Activated naive CD8-positive, alpha-beta T cell treated with anti-CD3 and anti-CD28 coated beads, Interleukin-2, amount 10 ng/mL, durations not matched to agents 7 days and 5 days (primary cell): ENCODE measurements at regions not wholly inside any gene's neighbourhood (a gene's known extent, or its start where the extent isn't known, plus 50 kb on each side); places are given as distances from the start of the nearest gene placed in this dataset.
"Not testable (repeated sequence)": the region's sequence is repeated elsewhere in the genome, so short reads cannot be mapped to it uniquely, and the experiment has no call there.

Source experiments
- ATAC-seq: fragments of 150-1000 bp; cut with Tn5 transposase; one replicate; pipeline ENCODE4 v1.10.0; 2021; ENCODE audit warnings: low read depth, moderate library complexity
- POLR2A ChIA-PET: fragments of 350-600 bp; sonication (Branson Sonifier 250); formaldehyde crosslinking; loops from one replicate; lab custom pipeline; 2021; ENCODE audit warnings: antibody characterized with exemption; lab: Charles Lee
- DNase-seq: peaks from one replicate; pipeline ENCODE4 v3.0.0; 2021
- H3K27ac Mint-ChIP-seq: one replicate; pipeline ENCODE4 v1.8.0; 2022; ENCODE audit warnings: mild to moderate bottlenecking, mixed read lengths
- H3K27me3 Mint-ChIP-seq: one replicate; pipeline ENCODE4 v1.8.0; 2022; ENCODE audit warnings: mild to moderate bottlenecking, moderate library complexity, mixed read lengths
- H3K36me3 Mint-ChIP-seq: one replicate; pipeline ENCODE4 v1.8.0; 2021; ENCODE audit warnings: mild to moderate bottlenecking, mixed read lengths
- H3K4me1 Mint-ChIP-seq: one replicate; pipeline ENCODE4 v1.8.0; 2021; ENCODE audit warnings: mixed read lengths
- H3K4me3 Mint-ChIP-seq: one replicate; pipeline ENCODE4 v1.8.0; 2022; ENCODE audit warnings: mild to moderate bottlenecking, moderate library complexity, mixed read lengths
- H3K9me3 Mint-ChIP-seq: one replicate; pipeline ENCODE4 v1.8.0; 2021; ENCODE audit warnings: mixed read lengths

GRCh38 chr11:8763070-8763685 is 80.6 kb downstream of the RPL27A start:
- H3K4me3 Mint-ChIP-seq: no peak overlapping the region
- no peaks in the 10 kb centered on the region for H3K9me3 Mint-ChIP-seq
- no peak for DNase-seq
- no peaks in the 10 kb centered on the region for H3K4me1 Mint-ChIP-seq
- POLR2A ChIA-PET: no interaction called here
- no peaks in the 10 kb centered on the region for H3K36me3 Mint-ChIP-seq
- peaks cover 2% of the 10 kb centered on the region for H3K27me3 Mint-ChIP-seq
- H3K27ac Mint-ChIP-seq: no peak overlapping the region
- no peak for ATAC-seq

GRCh38 chr11:8765294-8765693 is 82.7 kb downstream of the RPL27A start:
- Mint-ChIP-seq H3K9me3 (no peaks in the 10 kb centered on the region), H3K4me1 (no peaks in the 10 kb centered on the region)

GRCh38 chr11:8766043-8766987 is 83.7 kb downstream of the RPL27A start:
- Mint-ChIP-seq H3K9me3 (no peaks in the 10 kb centered on the region), H3K27ac (no peak overlapping the region), H3K36me3 (no peaks in the 10 kb centered on the region), H3K27me3 (peaks cover 3% of the 10 kb centered on the region), H3K4me1 (no peaks in the 10 kb centered on the region), H3K4me3 (no peak overlapping the region)
- DNase-seq (no peak), ATAC-seq (no peak)
- POLR2A ChIA-PET: no interaction called here

More at GRCh38 chr11:8765294-8765693, 82.7 kb downstream of the RPL27A start:
- DNase-seq (no peak), ATAC-seq (no peak)
- Mint-ChIP-seq H3K27me3 (peaks cover 3% of the 10 kb centered on the region), H3K4me3 (no peak overlapping the region), H3K36me3 (no peaks in the 10 kb centered on the region), H3K27ac (no peak overlapping the region)
- POLR2A ChIA-PET: no interaction called here

GRCh38 chr11:8766988-8767374 is 84.4 kb downstream of the RPL27A start:
- POLR2A ChIA-PET: no interaction called here
- Mint-ChIP-seq H3K27me3 (peaks cover 3% of the 10 kb centered on the region), H3K27ac (no peak overlapping the region), H3K4me1 (no peaks in the 10 kb centered on the region), H3K4me3 (no peak overlapping the region), H3K9me3 (no peaks in the 10 kb centered on the region), H3K36me3 (no peaks in the 10 kb centered on the region)
- no peak for ATAC-seq
- DNase-seq: no peak

- H3K9me3 Mint-ChIP-seq: no peaks in the 10 kb centered on the region
- H3K27me3 Mint-ChIP-seq: peaks cover 3% of the 10 kb centered on the region
- H3K4me3 Mint-ChIP-seq: no peak overlapping the region
- H3K36me3 Mint-ChIP-seq: no peaks in the 10 kb centered on the region
- POLR2A ChIA-PET: no interaction called here
- no peaks in the 10 kb centered on the region for H3K4me1 Mint-ChIP-seq
- ATAC-seq (no peak), DNase-seq (no peak)
- no peak overlapping the region for H3K27ac Mint-ChIP-seq
Measured at GRCh38 chr11:8767466-8768142, 85.0 kb downstream of the RPL27A start.

GRCh38 chr11:8768625-8769333 is 86.2 kb downstream of the RPL27A start:
- no peak for DNase-seq
- no peak for ATAC-seq
- H3K27me3 Mint-ChIP-seq: peaks cover 3% of the 10 kb centered on the region
- no peaks in the 10 kb centered on the region for H3K4me1 Mint-ChIP-seq
- H3K4me3 Mint-ChIP-seq: no peak overlapping the region
- no peaks in the 10 kb centered on the region for H3K36me3 Mint-ChIP-seq
- POLR2A ChIA-PET: interaction anchor here (0.5 kb wide), 1 partner anchor 88 kb away, joined by 3 read pairs; no protein-coding TSS in a partner anchor
- no peak overlapping the region for H3K27ac Mint-ChIP-seq
- H3K9me3 Mint-ChIP-seq: no peaks in the 10 kb centered on the region

GRCh38 chr11:8772571-8773519 is 90.3 kb downstream of the RPL27A start:
- no peak for ATAC-seq
- Mint-ChIP-seq H3K36me3 (no peaks in the 10 kb centered on the region), H3K4me3 (no peak overlapping the region), H3K9me3 (no peaks in the 10 kb centered on the region), H3K27me3 (peaks cover 2% of the 10 kb centered on the region), H3K4me1 (peaks cover 3% of the 10 kb centered on the region), H3K27ac (no peak overlapping the region)
- POLR2A ChIA-PET: no interaction called here
- DNase-seq: no peak

- Mint-ChIP-seq H3K4me1 (peaks cover 3% of the 10 kb centered on the region), H3K9me3 (no peaks in the 10 kb centered on the region), H3K4me3 (no peak overlapping the region), H3K27ac (no peak overlapping the region), H3K36me3 (no peaks in the 10 kb centered on the region), H3K27me3 (no peaks in the 10 kb centered on the region)
- ATAC-seq (no peak), DNase-seq (no peak)
- POLR2A ChIA-PET: no interaction called here
Measured at GRCh38 chr11:8773916-8774539, 91.4 kb downstream of the RPL27A start.

- H3K27me3 Mint-ChIP-seq, H3K9me3 Mint-ChIP-seq, ATAC-seq, POLR2A ChIA-PET, H3K4me1 Mint-ChIP-seq, DNase-seq, H3K36me3 Mint-ChIP-seq, H3K27ac Mint-ChIP-seq, H3K4me3 Mint-ChIP-seq: not testable (repeated sequence)
Measured at GRCh38 chr11:8774916-8775315, 92.3 kb downstream of the RPL27A start.

- H3K27ac Mint-ChIP-seq: no peak overlapping the region
- peaks cover 3% of the 10 kb centered on the region for H3K27me3 Mint-ChIP-seq
- POLR2A ChIA-PET: no interaction called here
- H3K4me1 Mint-ChIP-seq: peaks cover 3% of the 10 kb centered on the region
- ATAC-seq: no peak
- H3K36me3 Mint-ChIP-seq: no peaks in the 10 kb centered on the region
- H3K9me3 Mint-ChIP-seq: no peaks in the 10 kb centered on the region
- no peak for DNase-seq
- no peak overlapping the region for H3K4me3 Mint-ChIP-seq
Measured at GRCh38 chr11:8775332-8775731, 92.7 kb downstream of the RPL27A start.

GRCh38 chr11:8775734-8776133 is 93.1 kb downstream of the RPL27A start:
- ATAC-seq: no peak
- H3K4me3 Mint-ChIP-seq: no peak overlapping the region
- POLR2A ChIA-PET: no interaction called here

GRCh38 chr11:8776209-8776608 is 93.6 kb downstream of the RPL27A start:
- no peak for DNase-seq
- POLR2A ChIA-PET: no interaction called here
- ATAC-seq: no peak
- Mint-ChIP-seq H3K4me1 (peaks cover 3% of the 10 kb centered on the region), H3K27ac (no peak overlapping the region), H3K4me3 (no peak overlapping the region), H3K36me3 (no peaks in the 10 kb centered on the region), H3K27me3 (peaks cover 10% of the 10 kb centered on the region), H3K9me3 (no peaks in the 10 kb centered on the region)

More at GRCh38 chr11:8775734-8776133, 93.1 kb downstream of the RPL27A start:
- DNase-seq: no peak
- H3K27me3 Mint-ChIP-seq: peaks cover 6% of the 10 kb centered on the region
- no peaks in the 10 kb centered on the region for H3K9me3 Mint-ChIP-seq
- H3K36me3 Mint-ChIP-seq: no peaks in the 10 kb centered on the region
- peaks cover 3% of the 10 kb centered on the region for H3K4me1 Mint-ChIP-seq
- no peak overlapping the region for H3K27ac Mint-ChIP-seq
